WERI-Rb-1 (cell line): ENCODE measurements at regions not wholly inside any gene's neighbourhood (a gene's known extent, or its start where the extent isn't known, plus 50 kb on each side); places are given as distances from the start of the nearest gene placed in this dataset.

Source experiments
- DNase-seq: peaks from one replicate; pipeline ENCODE4 v3.0.0-alpha.2; 2020
- H3K27ac ChIP-seq: fragments of 250-450 bp; sonication (Bioruptor Pico); 2 replicates; pipeline ENCODE4 v1.5.1; 2020; ENCODE audit warnings: mild to moderate bottlenecking, moderate library complexity
- H3K27me3 ChIP-seq: fragments of 250-450 bp; sonication (Bioruptor Pico); 2 replicates; pipeline ENCODE4 v1.5.1; 2021; ENCODE audit warnings: mild to moderate bottlenecking, low read depth, moderate library complexity; ENCODE audit not compliant: insufficient read depth, severe bottlenecking
- H3K36me3 ChIP-seq: fragments of 250-450 bp; sonication (Bioruptor Pico); 2 replicates; pipeline ENCODE4 v1.5.1; 2020; ENCODE audit warnings: mild to moderate bottlenecking, moderate library complexity
- H3K4me3 ChIP-seq: 2 replicates; pipeline ENCODE4 v1.5.1; 2011; ENCODE audit warnings: low read depth, mild to moderate bottlenecking, control low read depth, low read length
- H3K9me3 ChIP-seq: fragments of 250-450 bp; sonication (Bioruptor Pico); 2 replicates; pipeline ENCODE4 v1.5.1; 2021; ENCODE audit warnings: mild to moderate bottlenecking, moderate library complexity; ENCODE audit not compliant: severe bottlenecking
- CTCF ChIP-seq: IDR thresholded peaks from 2 replicates; pipeline ENCODE4 v1.5.1; 2011; ENCODE audit warnings: low read depth, mild to moderate bottlenecking, control low read depth, inconsistent platforms, low read length

GRCh38 chr14:87834594-87834993 is 158.4 kb downstream of the GALC start:
- H3K27ac ChIP-seq, result no peak overlapping the region
- no peak for TF ChIP-seq CTCF
- H3K27me3 ChIP-seq, result no peaks in the 10 kb centered on the region
- no peak overlapping the region for H3K4me3 ChIP-seq
- H3K36me3 ChIP-seq, result no peaks in the 10 kb centered on the region
- no peak for DNase-seq
- no peaks in the 10 kb centered on the region for H3K9me3 ChIP-seq

GRCh38 chr14:87833026-87833425 is 160.0 kb downstream of the GALC start:
- no peak overlapping the region for H3K27ac ChIP-seq
- no peak for TF ChIP-seq CTCF
- H3K9me3 ChIP-seq, result no peaks in the 10 kb centered on the region
- H3K36me3 ChIP-seq, result no peaks in the 10 kb centered on the region
- H3K27me3 ChIP-seq, result no peaks in the 10 kb centered on the region
- DNase-seq, result no peak
- no peak overlapping the region for H3K4me3 ChIP-seq

- no peak for TF ChIP-seq CTCF
- Histone ChIP-seq H3K27ac (no peak overlapping the region), H3K27me3 (no peaks in the 10 kb centered on the region), H3K36me3 (no peaks in the 10 kb centered on the region), H3K4me3 (no peak overlapping the region), H3K9me3 (no peaks in the 10 kb centered on the region)
- no peak for DNase-seq
These were observed 162.4 kb downstream of the GALC start for GRCh38 chr14:87830443-87831096.

GRCh38 chr14:87829543-87829942 is 163.4 kb downstream of the GALC start:
- H3K27ac ChIP-seq, result no peak overlapping the region
- H3K9me3 ChIP-seq, result no peaks in the 10 kb centered on the region
- TF ChIP-seq CTCF, result no peak
- no peaks in the 10 kb centered on the region for H3K27me3 ChIP-seq
- no peaks in the 10 kb centered on the region for H3K36me3 ChIP-seq
- no peak overlapping the region for H3K4me3 ChIP-seq
- no peak for DNase-seq

GRCh38 chr14:87824266-87824665 is 168.7 kb downstream of the GALC start:
- Histone ChIP-seq H3K27ac (no peak overlapping the region), H3K36me3 (no peaks in the 10 kb centered on the region), H3K4me3 (no peak overlapping the region), H3K9me3 (no peaks in the 10 kb centered on the region), H3K27me3 (no peaks in the 10 kb centered on the region)
- no peak for TF ChIP-seq CTCF
- no peak for DNase-seq

- Histone ChIP-seq H3K9me3 (no peaks in the 10 kb centered on the region), H3K4me3 (no peak overlapping the region), H3K36me3 (no peaks in the 10 kb centered on the region), H3K27ac (no peak overlapping the region), H3K27me3 (no peaks in the 10 kb centered on the region)
- no peak for TF ChIP-seq CTCF
- no peak for DNase-seq
These were observed 176.6 kb downstream of the GALC start for GRCh38 chr14:87816416-87816815.
